IMR-90 (cell line): ENCODE measurements at regions not wholly inside any gene's neighbourhood (a gene's known extent, or its start where the extent isn't known, plus 50 kb on each side); places are given as distances from the start of the nearest gene placed in this dataset.

ENCODE experiments used
- ATAC-seq: fragments of 200-7000 bp; cut with Tn5 transposase; 2 replicates; pipeline ENCODE4 v1.9.1; 2020; ENCODE audit warnings: low read depth, mild to moderate bottlenecking, moderate library complexity
- BruUV-seq: library from RNA; stranded (reverse); fragments of 400-500 nt; replicated peaks from 2 replicates; lab custom pipeline; 2021; lab: Mats Ljungman, UMichigan
- CTCF ChIA-PET: fragments of 300-600 bp; formaldehyde crosslinking; extraction: SDS; loops from one replicate; lab custom pipeline; 2021; ENCODE audit warnings: antibody characterized with exemption; lab: Yijun Ruan, JAX
- POLR2A ChIA-PET: fragments of 300-600 bp; sonication (Branson Sonifier 250); formaldehyde crosslinking; loops from one replicate; lab custom pipeline; 2022; ENCODE audit warnings: antibody characterized with exemption; ENCODE audit not compliant: unreplicated experiment; lab: Charles Lee
- DNase-seq: peaks from one replicate; pipeline ENCODE4 v3.0.0; 2013
- H2AFZ ChIP-seq: replicated peaks from 2 replicates; pipeline ENCODE3; 2013; ENCODE audit warnings: low read length, mild to moderate bottlenecking; ENCODE audit not compliant: poor library complexity
- H2AK5ac ChIP-seq: 2 replicates; pipeline ENCODE4 v1.6.1; 2013; ENCODE audit warnings: low read depth, low read length, inconsistent platforms
- H2AK9ac ChIP-seq: replicated peaks from 2 replicates; pipeline ENCODE3; 2013; ENCODE audit warnings: mild to moderate bottlenecking, low read depth, low read length, moderate library complexity; ENCODE audit not compliant: poor library complexity
- H2BK120ac ChIP-seq: 2 replicates; pipeline ENCODE4 v1.6.1; 2013; ENCODE audit warnings: low read depth, low read length, inconsistent platforms
- H2BK15ac ChIP-seq: 3 replicates; pipeline ENCODE4 v1.6.1; 2013; ENCODE audit warnings: low read depth, low read length, inconsistent platforms
- H2BK20ac ChIP-seq: 2 replicates; pipeline ENCODE4 v1.6.1; 2013; ENCODE audit warnings: low read depth, mild to moderate bottlenecking, inconsistent platforms, low read length, moderate library complexity
- H2BK5ac ChIP-seq: 2 replicates; pipeline ENCODE4 v1.6.1; 2013; ENCODE audit warnings: mild to moderate bottlenecking, low read depth, low read length, inconsistent platforms; ENCODE audit not compliant: poor library complexity, severe bottlenecking
- H3K14ac ChIP-seq: replicated peaks from 2 replicates; pipeline ENCODE4 v1.6.1; 2013; ENCODE audit warnings: low read depth, low read length, inconsistent platforms
- H3K18ac ChIP-seq: 2 replicates; pipeline ENCODE4 v1.6.1; 2013; ENCODE audit warnings: low read depth, low read length, control low read depth
- H3K23ac ChIP-seq: 2 replicates; pipeline ENCODE4 v1.6.1; 2013; ENCODE audit warnings: low read depth, low read length, inconsistent platforms
- H3K27ac ChIP-seq: 2 replicates; pipeline ENCODE4 v1.5.1; 2013; ENCODE audit warnings: mild to moderate bottlenecking, control low read depth, low read length; ENCODE audit not compliant: insufficient read depth
- H3K27me3 ChIP-seq: 2 replicates; pipeline ENCODE4 v1.6.1; 2013; ENCODE audit warnings: low read length; ENCODE audit not compliant: control insufficient read depth, insufficient read depth
- H3K36me3 ChIP-seq: 2 replicates; pipeline ENCODE4 v1.6.1; 2013; ENCODE audit warnings: low read length, mixed read lengths; ENCODE audit not compliant: control insufficient read depth, insufficient read depth
- H3K4ac ChIP-seq: 2 replicates; pipeline ENCODE4 v1.6.1; 2013; ENCODE audit warnings: low read depth, low read length, inconsistent platforms
- H3K4me1 ChIP-seq: 2 replicates; pipeline ENCODE4 v1.6.1; 2013; ENCODE audit warnings: low read length, mixed read lengths; ENCODE audit not compliant: control insufficient read depth, insufficient read depth
- H3K4me2 ChIP-seq: 2 replicates; pipeline ENCODE4 v1.6.1; 2013; ENCODE audit warnings: low read depth, mild to moderate bottlenecking, control low read depth, low read length, moderate library complexity
- H3K4me3 ChIP-seq: 2 replicates; pipeline ENCODE4 v1.5.1; 2013; ENCODE audit warnings: low read depth, mild to moderate bottlenecking, control low read depth, low read length, moderate library complexity; ENCODE audit not compliant: insufficient read depth
- H3K56ac ChIP-seq: 2 replicates; pipeline ENCODE4 v1.6.1; 2013; ENCODE audit warnings: low read length, inconsistent platforms; ENCODE audit not compliant: insufficient read depth; ENCODE audit errors: extremely low read depth
- H3K79me1 ChIP-seq, 2 experiments: 2 replicates each; pipeline ENCODE4 v1.6.1; 2013; ENCODE audit warnings: low read length in 2 of 2, inconsistent platforms in 1 of 2, low read depth in 1 of 2
- H3K9ac ChIP-seq: 2 replicates; pipeline ENCODE4 v1.6.1; 2013; ENCODE audit warnings: low read depth, low read length, control low read depth
- H3K9me1 ChIP-seq: 2 replicates; pipeline ENCODE4 v1.6.1; 2013; ENCODE audit warnings: low read length, inconsistent platforms; ENCODE audit not compliant: insufficient read depth
- H3K9me3 ChIP-seq: 2 replicates; pipeline ENCODE4 v1.6.1; 2013; ENCODE audit warnings: low read length; ENCODE audit not compliant: control insufficient read depth, insufficient read depth
- H4K20me1 ChIP-seq: 2 replicates; pipeline ENCODE4 v1.6.1; 2013; ENCODE audit warnings: low read length, inconsistent platforms; ENCODE audit not compliant: insufficient read depth
- H4K5ac ChIP-seq: 2 replicates; pipeline ENCODE4 v1.6.1; 2013; ENCODE audit warnings: mild to moderate bottlenecking, low read depth, low read length, control low read depth
- H4K8ac ChIP-seq, 2 experiments: 2 replicates each; pipeline ENCODE4 v1.6.1; 2013; ENCODE audit warnings: low read depth in 2 of 2, low read length in 2 of 2, control low read depth in 1 of 2, inconsistent platforms in 1 of 2
- H4K91ac ChIP-seq: 2 replicates; pipeline ENCODE4 v1.6.1; 2013; ENCODE audit warnings: low read depth, low read length, inconsistent platforms; ENCODE audit not compliant: insufficient read depth
- BHLHE40 ChIP-seq: fragments of 150-350 bp; IDR thresholded peaks from 2 replicates; pipeline ENCODE4 v1.6.1; 2016; ENCODE audit warnings: mild to moderate bottlenecking, low read depth, low read length
- CHD1 ChIP-seq: IDR thresholded peaks from 2 replicates; pipeline ENCODE4 v1.6.1; 2012; ENCODE audit warnings: low read depth, low read length, improper control_type of control experiment
- FOS ChIP-seq: fragments of 150-350 bp; IDR thresholded peaks from 2 replicates; pipeline ENCODE4 v1.6.1; 2016; ENCODE audit warnings: low read depth, low read length
- MAFK ChIP-seq: IDR thresholded peaks from 2 replicates; pipeline ENCODE4 v1.6.1; 2012; ENCODE audit warnings: low read depth, low read length, improper control_type of control experiment
- MXI1 ChIP-seq: IDR thresholded peaks from 2 replicates; pipeline ENCODE4 v1.6.1; 2012; ENCODE audit warnings: low read depth, mild to moderate bottlenecking, low read length, moderate library complexity, borderline replicate concordance
- NFE2L2 ChIP-seq: fragments of 150-350 bp; IDR thresholded peaks from 2 replicates; pipeline ENCODE4 v1.6.1; 2016; ENCODE audit warnings: low read depth, mild to moderate bottlenecking, low read length
- POLR2A ChIP-seq: IDR thresholded peaks from 2 replicates; pipeline ENCODE4 v1.6.1; 2012; ENCODE audit warnings: mild to moderate bottlenecking, low read depth, low read length
- WGBS, 2 experiments: methylation state at CpG; one replicate each; pipeline versions ENCODE4 v1.1.5 to v1.1.7; 2013; ENCODE audit warnings: missing lambda C conversion rate in 2 of 2; ENCODE audit not compliant: insufficient read length in 1 of 2; ENCODE audit errors: extremely low coverage in 2 of 2; 5-methylcytosine and 5-hydroxymethylcytosine counted together
- dilution Hi-C: fragments of 300-500 bp; cut with HindIII; formaldehyde crosslinking; loops from one replicate; pipeline ENCODE4 v1.14.3; 2018; ENCODE audit warnings: low sequenced_read_pairs; ENCODE audit not compliant: unreplicated experiment
- in situ Hi-C: fragments of 300-500 bp; cut with MboI; formaldehyde crosslinking; loops from 3 replicates; pipeline ENCODE4 v1.14.3; 2019; ENCODE audit warnings: low sequenced_read_pairs, inconsistent platforms, mixed read lengths
- intact Hi-C: fragments of 100-400 bp; cut with micrococcal nuclease; formaldehyde crosslinking; loops from 2 replicates; pipeline ENCODE4 v1.10.0; 2022
- TF ChIP-seq, protein P1 (sequence below): fragments of 150-350 bp; IDR thresholded peaks from 2 replicates; pipeline ENCODE4 v1.6.1; 2016; ENCODE audit warnings: low read depth, mild to moderate bottlenecking, low read length, moderate library complexity, borderline replicate concordance

DNA sequence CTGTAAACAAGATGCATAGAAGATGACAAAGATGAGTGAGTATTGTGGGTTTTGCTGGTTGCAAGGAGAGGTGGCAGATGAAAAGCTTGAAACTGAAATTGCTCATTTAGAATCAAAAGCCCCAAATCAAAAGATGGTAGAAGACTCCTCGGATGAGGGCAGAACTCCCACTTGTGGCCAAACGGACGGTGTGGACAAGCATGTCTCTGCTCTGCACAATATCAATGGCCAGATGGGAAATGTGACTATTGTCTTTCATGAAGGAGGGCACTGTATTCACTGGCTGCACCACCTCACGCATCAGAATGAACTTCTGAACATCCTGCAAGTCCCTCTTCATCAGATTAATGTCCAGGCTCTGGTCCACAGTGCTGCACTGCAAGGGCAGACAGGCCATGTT, 541.7 kb downstream of the MTRR start:
- H3K4ac ChIP-seq = no peak overlapping the region
- no peak overlapping the region for H2AFZ ChIP-seq
- ChIA-PET CTCF (no interaction called here), POLR2A (no interaction called here)
- H2AK9ac ChIP-seq = no peak overlapping the region
- H4K91ac ChIP-seq = no peak overlapping the region
- H3K79me1 ChIP-seq = no peaks in the 10 kb centered on the region
- no peak overlapping the region for H3K56ac ChIP-seq
- no CpG with 5 or more reads among the region's 4 CpGs for WGBS, 2 experiments
- DNase-seq = no peak
- intact Hi-C loops (no loop called here), dilution Hi-C loops (no loop called here), in situ Hi-C loops (no loop called here)
- no peak overlapping the region for H2BK15ac ChIP-seq
- H3K23ac ChIP-seq = no peak overlapping the region
- no TSS peak for BruUV-seq
- H2BK20ac ChIP-seq = no peak overlapping the region
- H4K8ac ChIP-seq = no peak overlapping the region
- no peaks in the 10 kb centered on the region for H3K9me1 ChIP-seq
- H3K36me3 ChIP-seq = no peaks in the 10 kb centered on the region
- no peak overlapping the region for H4K5ac ChIP-seq
- H2BK5ac ChIP-seq = no peak overlapping the region
- H2AK5ac ChIP-seq = no peak overlapping the region
- no peak overlapping the region for H3K27ac ChIP-seq
- TF ChIP-seq NFE2L2 (no peak), POLR2A (no peak), BHLHE40 (no peak), MAFK (no peak), MXI1 (no peak), CHD1 (no peak), FOS (no peak)
- TF ChIP-seq, protein P1, sequence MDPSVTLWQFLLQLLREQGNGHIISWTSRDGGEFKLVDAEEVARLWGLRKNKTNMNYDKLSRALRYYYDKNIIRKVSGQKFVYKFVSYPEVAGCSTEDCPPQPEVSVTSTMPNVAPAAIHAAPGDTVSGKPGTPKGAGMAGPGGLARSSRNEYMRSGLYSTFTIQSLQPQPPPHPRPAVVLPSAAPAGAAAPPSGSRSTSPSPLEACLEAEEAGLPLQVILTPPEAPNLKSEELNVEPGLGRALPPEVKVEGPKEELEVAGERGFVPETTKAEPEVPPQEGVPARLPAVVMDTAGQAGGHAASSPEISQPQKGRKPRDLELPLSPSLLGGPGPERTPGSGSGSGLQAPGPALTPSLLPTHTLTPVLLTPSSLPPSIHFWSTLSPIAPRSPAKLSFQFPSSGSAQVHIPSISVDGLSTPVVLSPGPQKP = no peak
- H4K20me1 ChIP-seq = no peaks in the 10 kb centered on the region
- H3K14ac ChIP-seq = no peak overlapping the region
- ATAC-seq = no peak
- H3K9ac ChIP-seq = no peak overlapping the region
- H3K4me2 ChIP-seq = no peak overlapping the region
- H3K9me3 ChIP-seq = no peaks in the 10 kb centered on the region
- no peak overlapping the region for H2BK120ac ChIP-seq
- peaks cover 1% of the 10 kb centered on the region; the same call in 1 of the 2 replicates for H3K27me3 ChIP-seq
- H3K4me3 ChIP-seq = no peak overlapping the region
- no peaks in the 10 kb centered on the region for H3K4me1 ChIP-seq
- no peak overlapping the region for H3K18ac ChIP-seq
